ENCODE measurements at regions not wholly inside any gene's neighbourhood (a gene's known extent, or its start where the extent isn't known, plus 50 kb on each side); places are given as distances from the start of the nearest gene placed in this dataset.

DNA sequence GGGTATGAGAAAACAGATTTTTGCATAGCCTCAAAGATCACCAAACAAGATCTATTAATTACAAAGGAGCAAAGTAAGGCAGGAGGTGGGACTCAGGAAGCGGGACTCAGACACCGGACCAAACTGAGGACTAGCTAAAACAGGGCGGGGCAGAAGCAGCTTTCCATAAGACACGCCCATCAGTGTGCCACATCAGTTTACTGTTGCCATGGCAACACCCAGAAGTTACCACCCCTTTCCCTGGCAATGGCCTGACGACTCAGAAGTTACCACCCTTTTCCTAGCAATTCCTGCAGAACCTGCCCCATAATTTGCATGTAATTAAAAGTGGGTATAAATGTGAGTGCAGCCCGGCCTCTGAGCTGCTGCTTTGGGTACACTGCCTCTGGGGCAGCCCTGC lies 173.9 kb downstream of the SHANK2 start:
- no CpG with 5 or more reads among the region's 6 CpGs for WGBS, 2 donors (ENCODE audit: extremely low coverage in 2 of 2, insufficient read length in 2 of 2, insufficient replicate concordance in 1 of 2)
- H3K4me1 ChIP-seq (ENCODE audit: control insufficient read depth in 2 of 2, insufficient read depth in 1 of 2, low read depth in 1 of 2, low read length in 2 of 2) = peaks cover 0 to 5% of the 10 kb centered on the region in 2 donors
- H2AFZ ChIP-seq (ENCODE audit: low read length) = no peak overlapping the region
- no peak overlapping the region for H3K9ac ChIP-seq (ENCODE audit: low read depth, low read length, poor library complexity)
- no peak overlapping the region for H3K14ac ChIP-seq (ENCODE audit: low read length)
- H2BK5ac ChIP-seq (ENCODE audit: low read length) = no peak overlapping the region
- no peak overlapping the region for H3K4ac ChIP-seq (ENCODE audit: low read length)
- H3K18ac ChIP-seq (ENCODE audit: low read length) = no peak overlapping the region
- no peaks in the 10 kb centered on the region for H3K27me3 ChIP-seq (ENCODE audit: control insufficient read depth in 3 of 3, insufficient read depth in 3 of 3, low read depth in 1 of 3, low read length in 3 of 3)
- H3K23ac ChIP-seq (ENCODE audit: low read depth, low read length, poor library complexity) = no peak overlapping the region
- no peak overlapping the region for H2AK5ac ChIP-seq (ENCODE audit: low read depth, low read length)
- H3K4me3 ChIP-seq (ENCODE audit: low read length in 2 of 2) = no peak overlapping the region
- H3K27ac ChIP-seq (replicated peaks; ENCODE audit: low read length) = no peak overlapping the region
- H2BK15ac ChIP-seq (ENCODE audit: low read length) = no peak overlapping the region
- H2BK12ac ChIP-seq (ENCODE audit: low read length) = no peak overlapping the region
- H2BK120ac ChIP-seq (ENCODE audit: low read depth, low read length) = no peak overlapping the region
- peaks cover 0 to 7% of the 10 kb centered on the region in 2 donors for H3K9me3 ChIP-seq (replicated peaks in 1 of 2; ENCODE audit: control insufficient read depth in 2 of 2, insufficient read depth in 1 of 2, low read depth in 1 of 2, low read length in 2 of 2)
- no peak overlapping the region for H4K91ac ChIP-seq (ENCODE audit: low read depth, low read length, poor library complexity)
- DNase-seq (ENCODE audit: low spot score) = no peak
- H3K79me1 ChIP-seq (ENCODE audit: low read depth, low read length) = no peaks in the 10 kb centered on the region
- H4K8ac ChIP-seq (ENCODE audit: low read depth, low read length) = no peak overlapping the region
- no peak overlapping the region for H3K4me2 ChIP-seq (ENCODE audit: insufficient read depth, low read length, poor library complexity, severe bottlenecking)
- no peaks in the 10 kb centered on the region for H3K36me3 ChIP-seq (replicated peaks in 1 of 2; ENCODE audit: control insufficient read depth in 2 of 2, insufficient read depth in 2 of 2, low read length in 2 of 2)

- Histone ChIP-seq H3K18ac (ENCODE audit: low read length) (peak overlapping the region; percentile 46), H2BK120ac (ENCODE audit: low read depth, low read length) (no peak overlapping the region), H3K4me1 (ENCODE audit: control insufficient read depth in 2 of 2, insufficient read depth in 1 of 2, low read depth in 1 of 2, low read length in 2 of 2) (peaks cover 0 to 5% of the 10 kb centered on the region in 2 donors), H4K91ac (ENCODE audit: low read depth, low read length, poor library complexity) (no peak overlapping the region), H2BK15ac (ENCODE audit: low read length) (no peak overlapping the region), H3K4ac (ENCODE audit: low read length) (no peak overlapping the region), H3K27me3 (ENCODE audit: control insufficient read depth in 3 of 3, insufficient read depth in 3 of 3, low read depth in 1 of 3, low read length in 3 of 3) (no peaks in the 10 kb centered on the region), H3K79me1 (ENCODE audit: low read depth, low read length) (no peaks in the 10 kb centered on the region), H3K23ac (ENCODE audit: low read depth, low read length, poor library complexity) (no peak overlapping the region), H2AK5ac (ENCODE audit: low read depth, low read length) (no peak overlapping the region), H4K8ac (ENCODE audit: low read depth, low read length) (no peak overlapping the region), H3K14ac (ENCODE audit: low read length) (no peak overlapping the region), H3K9me3 (replicated peaks in 1 of 2; ENCODE audit: control insufficient read depth in 2 of 2, insufficient read depth in 1 of 2, low read depth in 1 of 2, low read length in 2 of 2) (peaks cover 0 to 7% of the 10 kb centered on the region in 2 donors), H2BK5ac (ENCODE audit: low read length) (no peak overlapping the region), H3K36me3 (replicated peaks in 1 of 2; ENCODE audit: control insufficient read depth in 2 of 2, insufficient read depth in 2 of 2, low read length in 2 of 2) (no peaks in the 10 kb centered on the region), H3K4me2 (ENCODE audit: insufficient read depth, low read length, poor library complexity, severe bottlenecking) (no peak overlapping the region), H3K4me3 (ENCODE audit: low read length in 2 of 2) (no peak overlapping the region), H2AFZ (ENCODE audit: low read length) (peak overlapping the region; percentile 53), H3K27ac (replicated peaks; ENCODE audit: low read length) (no peak overlapping the region), H2BK12ac (ENCODE audit: low read length) (no peak overlapping the region), H3K9ac (ENCODE audit: low read depth, low read length, poor library complexity) (no peak overlapping the region)
- DNase-seq (ENCODE audit: low spot score) = no peak
- WGBS, 2 donors (ENCODE audit: extremely low coverage in 2 of 2, insufficient read length in 2 of 2, insufficient replicate concordance in 1 of 2) = 92% methylated on average over 2 of the region's 7 CpGs; no CpG with 5 or more reads in 1 of the 2 donors
Measured at GRCh38 chr11:71076525-71077304, 175.7 kb downstream of the SHANK2 start.

GRCh38 chr11:71075871-71076420 lies 176.4 kb downstream of the SHANK2 start:
- Histone ChIP-seq H3K9me3 (replicated peaks in 1 of 2; ENCODE audit: control insufficient read depth in 2 of 2, insufficient read depth in 1 of 2, low read depth in 1 of 2, low read length in 2 of 2) (peaks cover 0 to 7% of the 10 kb centered on the region in 2 donors), H3K4me2 (ENCODE audit: insufficient read depth, low read length, poor library complexity, severe bottlenecking) (no peak overlapping the region), H2BK5ac (ENCODE audit: low read length) (no peak overlapping the region), H3K18ac (ENCODE audit: low read length) (peak overlapping the region; percentile 44), H4K91ac (ENCODE audit: low read depth, low read length, poor library complexity) (no peak overlapping the region), H3K9ac (ENCODE audit: low read depth, low read length, poor library complexity) (no peak overlapping the region), H3K23ac (ENCODE audit: low read depth, low read length, poor library complexity) (no peak overlapping the region), H3K79me1 (ENCODE audit: low read depth, low read length) (no peaks in the 10 kb centered on the region), H3K4me3 (ENCODE audit: low read length in 2 of 2) (no peak overlapping the region), H2BK15ac (ENCODE audit: low read length) (no peak overlapping the region), H3K4ac (ENCODE audit: low read length) (peak overlapping the region; percentile 23), H2AFZ (ENCODE audit: low read length) (no peak overlapping the region), H4K8ac (ENCODE audit: low read depth, low read length) (no peak overlapping the region), H3K27ac (replicated peaks; ENCODE audit: low read length) (no peak overlapping the region), H2AK5ac (ENCODE audit: low read depth, low read length) (peak overlapping the region; percentile 66), H3K27me3 (ENCODE audit: control insufficient read depth in 3 of 3, insufficient read depth in 3 of 3, low read depth in 1 of 3, low read length in 3 of 3) (peaks cover 0 to 4% (median 0%) of the 10 kb centered on the region in 3 experiments), H3K4me1 (ENCODE audit: control insufficient read depth in 2 of 2, insufficient read depth in 1 of 2, low read depth in 1 of 2, low read length in 2 of 2) (peaks cover 0 to 5% of the 10 kb centered on the region in 2 donors), H3K36me3 (replicated peaks in 1 of 2; ENCODE audit: control insufficient read depth in 2 of 2, insufficient read depth in 2 of 2, low read length in 2 of 2) (no peaks in the 10 kb centered on the region), H3K14ac (ENCODE audit: low read length) (peak overlapping the region; percentile 85), H2BK120ac (ENCODE audit: low read depth, low read length) (no peak overlapping the region), H2BK12ac (ENCODE audit: low read length) (peak overlapping the region; percentile 92)
- no CpG with 5 or more reads among the region's 10 CpGs for WGBS, 2 donors (ENCODE audit: extremely low coverage in 2 of 2, insufficient read length in 2 of 2, insufficient replicate concordance in 1 of 2)
- no peak for DNase-seq (ENCODE audit: low spot score)

DNA sequence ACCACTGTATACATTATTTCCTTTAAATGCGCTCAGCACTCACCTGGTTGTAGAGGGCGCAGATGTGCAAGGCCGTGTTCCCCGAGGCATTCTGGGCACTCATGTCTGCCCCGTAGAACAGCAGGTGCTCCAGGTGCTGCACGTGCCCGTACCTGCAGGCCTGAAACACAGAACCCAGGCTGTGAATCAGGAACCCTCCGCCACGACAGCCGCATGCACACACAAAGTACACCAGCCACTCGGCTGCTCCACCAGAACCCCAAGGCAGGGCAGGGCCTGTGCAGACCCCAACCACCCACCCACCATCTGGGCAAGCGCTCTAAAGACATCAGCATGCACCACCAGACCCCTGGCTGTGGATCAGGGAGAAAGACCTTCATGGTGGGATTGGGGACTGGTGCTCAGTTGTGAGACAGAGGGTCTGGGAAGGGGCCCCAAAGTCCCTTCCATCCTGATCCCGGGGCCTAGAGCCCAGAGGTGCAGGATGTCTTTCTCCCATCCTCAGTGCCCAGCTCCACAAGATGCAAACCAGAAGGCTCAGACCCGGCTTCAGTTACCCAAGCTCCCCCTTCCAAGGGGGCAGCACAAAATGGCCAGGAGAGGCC lies 177.2 kb downstream of the SHANK2 start:
- peak overlapping the region; percentile 61 for H2AK5ac ChIP-seq (ENCODE audit: low read depth, low read length)
- no peaks in the 10 kb centered on the region for H3K36me3 ChIP-seq (replicated peaks in 1 of 2; ENCODE audit: control insufficient read depth in 2 of 2, insufficient read depth in 2 of 2, low read length in 2 of 2)
- WGBS, 2 donors (ENCODE audit: extremely low coverage in 2 of 2, insufficient read length in 2 of 2, insufficient replicate concordance in 1 of 2) = no CpG with 5 or more reads among the region's 14 CpGs
- H3K27me3 ChIP-seq (ENCODE audit: control insufficient read depth in 3 of 3, insufficient read depth in 3 of 3, low read depth in 1 of 3, low read length in 3 of 3) = peaks cover 0 to 4% (median 0%) of the 10 kb centered on the region in 3 experiments
- no peak overlapping the region for H3K4me3 ChIP-seq (ENCODE audit: low read length in 2 of 2)
- H4K8ac ChIP-seq (ENCODE audit: low read depth, low read length) = no peak overlapping the region
- no peaks in the 10 kb centered on the region for H3K79me1 ChIP-seq (ENCODE audit: low read depth, low read length)
- no peak overlapping the region for H3K14ac ChIP-seq (ENCODE audit: low read length)
- peaks cover 0 to 3% of the 10 kb centered on the region in 2 donors for H3K4me1 ChIP-seq (ENCODE audit: control insufficient read depth in 2 of 2, insufficient read depth in 1 of 2, low read depth in 1 of 2, low read length in 2 of 2)
- peak overlapping the region; percentile 69 for H3K23ac ChIP-seq (ENCODE audit: low read depth, low read length, poor library complexity)
- no peak overlapping the region for H3K9ac ChIP-seq (ENCODE audit: low read depth, low read length, poor library complexity)
- H2BK12ac ChIP-seq (ENCODE audit: low read length) = no peak overlapping the region
- no peak overlapping the region for H3K4me2 ChIP-seq (ENCODE audit: insufficient read depth, low read length, poor library complexity, severe bottlenecking)
- no peak overlapping the region for H2BK5ac ChIP-seq (ENCODE audit: low read length)
- H3K27ac ChIP-seq (replicated peaks; ENCODE audit: low read length) = no peak overlapping the region
- H3K9me3 ChIP-seq (replicated peaks in 1 of 2; ENCODE audit: control insufficient read depth in 2 of 2, insufficient read depth in 1 of 2, low read depth in 1 of 2, low read length in 2 of 2) = peaks cover 0 to 7% of the 10 kb centered on the region in 2 donors
- no peak overlapping the region for H2AFZ ChIP-seq (ENCODE audit: low read length)
- no peak overlapping the region for H3K4ac ChIP-seq (ENCODE audit: low read length)
- H2BK120ac ChIP-seq (ENCODE audit: low read depth, low read length) = peak overlapping the region; percentile 53
- H2BK15ac ChIP-seq (ENCODE audit: low read length) = peak overlapping the region; percentile 70
- no peak overlapping the region for H4K91ac ChIP-seq (ENCODE audit: low read depth, low read length, poor library complexity)
- DNase-seq (ENCODE audit: low spot score) = no peak
- H3K18ac ChIP-seq (ENCODE audit: low read length) = peak overlapping the region; percentile 87

Data from neuronal stem cell (in vitro differentiated cells).